Motor neuron (in vitro differentiated cells): ENCODE measurements at regions not wholly inside any gene's neighbourhood (a gene's known extent, or its start where the extent isn't known, plus 50 kb on each side); places are given as distances from the start of the nearest gene placed in this dataset.
A peak's percentile ranks its signal among the peaks of the same experiment; 100 is the strongest.

Source experiments
- ATAC-seq, 8 experiments: fragments of 200-7000 bp; cut with Tn5 transposase; replicated peaks in 6 of 8; 2 replicates each; pipeline ENCODE4 v1.8.0; 2021; ENCODE audit warnings: mild to moderate bottlenecking in 8 of 8, moderate library complexity in 8 of 8
- H3K27ac ChIP-seq, 2 donors: fragments of 250-450 bp; sonication (Bioruptor Pico); 2 replicates each; pipeline ENCODE4 v1.9.0; 2021; ENCODE audit warnings: antibody characterized with exemption in 2 of 2, mild to moderate bottlenecking in 2 of 2, moderate library complexity in 1 of 2
- H3K4me1 ChIP-seq, 2 donors: fragments of 250-450 bp; sonication (Bioruptor Pico); replicated peaks in 1 of 2; 2 replicates each; pipeline ENCODE4 v1.6.1; 2021; ENCODE audit warnings: antibody characterized with exemption in 2 of 2, mild to moderate bottlenecking in 2 of 2, moderate library complexity in 1 of 2
- H3K4me3 ChIP-seq, 5 donors: fragments of 250-450 bp; sonication (Bioruptor Pico); 2 replicates each; pipeline ENCODE4 v1.9.0; 2021; ENCODE audit warnings: antibody characterized with exemption in 5 of 5, mild to moderate bottlenecking in 5 of 5, moderate library complexity in 4 of 5
- WGBS, 10 experiments: fragments of 450-650 bp; shearing (Covaris generic); methylation state at CpG; one replicate each; pipeline ENCODE4 v1.0.0; 2022; 5-methylcytosine and 5-hydroxymethylcytosine counted together
- in situ Hi-C, 9 experiments: fragments of 400-800 bp; cut with MboI; loops; one replicate each; pipeline ENCODE4 v1.15.0; 2021; ENCODE audit warnings: low sequenced_read_pairs in 9 of 9, low pct_unique_long_range_greater_than_20kb in 2 of 9; ENCODE audit not compliant: unreplicated experiment in 9 of 9

DNA sequence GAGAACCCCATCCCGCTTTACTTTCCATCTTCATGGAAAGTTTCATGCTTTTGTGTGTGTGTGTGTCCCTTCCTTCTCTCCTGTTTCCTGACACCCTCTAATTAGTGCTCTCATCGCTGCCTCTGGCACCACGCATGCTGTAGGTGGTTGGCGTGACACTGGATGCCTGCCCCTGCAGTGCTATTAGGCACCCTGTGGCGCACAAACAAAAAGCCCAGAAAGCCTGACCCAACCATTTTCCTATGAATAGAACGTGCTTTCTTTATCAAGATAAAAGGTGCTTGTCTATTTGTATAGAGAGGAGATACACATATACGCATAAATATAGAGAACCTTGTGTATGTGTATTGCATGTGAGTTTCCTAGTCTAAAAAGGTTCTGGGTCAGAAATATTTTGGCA, 120.8 kb upstream of the CDCA7L start:
- in situ Hi-C loops = no loop called here
- 31 to 86% (median 50%) methylated on average over 1 to 7 of the region's 7 CpGs for WGBS, 10 experiments
- Histone ChIP-seq H3K27ac (no peak overlapping the region), H3K4me3 (no peak overlapping the region), H3K4me1 (no peaks in the 10 kb centered on the region)
- no peak for ATAC-seq

DNA sequence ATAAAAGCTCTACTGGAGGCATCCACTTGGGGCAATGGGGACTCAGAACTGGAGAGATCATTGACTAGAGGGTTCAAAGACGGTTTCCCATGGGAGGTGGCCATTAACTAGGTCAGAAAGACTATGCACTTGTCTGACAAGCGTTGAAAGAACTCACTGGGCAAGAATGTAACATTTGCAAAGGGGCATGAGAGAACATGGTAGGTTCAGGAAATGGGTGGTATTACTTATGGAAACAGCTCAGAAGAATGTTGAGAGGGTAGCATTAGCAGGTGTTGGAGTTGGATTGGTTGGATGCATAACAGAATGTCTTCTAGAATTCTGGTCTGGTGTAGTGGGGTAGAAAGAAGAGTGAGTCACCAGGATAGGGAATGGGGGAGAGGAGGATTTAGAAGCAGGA, 119.1 kb upstream of the CDCA7L start:
- in situ Hi-C loops = no loop called here
- WGBS, 10 experiments = 17 to 100% (median 83%) methylated on average over 1 to 2 of the region's 2 CpGs; no CpG with 5 or more reads in 1 of the 10 experiments
- no peak overlapping the region for H3K4me3 ChIP-seq
- H3K4me1 ChIP-seq = no peaks in the 10 kb centered on the region
- no peak overlapping the region for H3K27ac ChIP-seq
- ATAC-seq = no peak

DNA sequence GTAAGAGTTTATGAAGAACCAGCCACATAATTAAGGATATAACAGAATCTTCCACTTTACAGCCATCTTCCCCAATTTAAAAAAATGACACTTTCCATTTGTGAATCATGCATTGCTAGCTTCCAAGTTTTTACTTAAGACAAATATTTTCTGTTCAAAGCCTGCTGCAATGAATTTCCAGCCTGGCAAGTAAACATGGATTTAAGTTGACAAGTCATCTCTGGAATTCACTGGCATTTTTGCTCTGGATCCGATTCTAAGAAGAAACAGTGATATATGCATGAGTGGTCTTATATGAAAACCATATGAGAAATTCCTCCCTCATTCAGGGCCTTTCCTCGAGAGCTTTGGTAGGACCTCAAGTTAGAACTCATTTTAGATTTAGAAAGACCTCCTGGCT, 116.1 kb upstream of the CDCA7L start:
- Histone ChIP-seq H3K4me3 (no peak overlapping the region), H3K27ac (no peak overlapping the region), H3K4me1 (peaks cover 0 to 3% of the 10 kb centered on the region in 2 donors)
- WGBS, 10 experiments = 0 to 93% (median 61%) methylated on average over 1 to 2 of the region's 2 CpGs
- ATAC-seq = no peak
- in situ Hi-C loops = no loop called here

DNA sequence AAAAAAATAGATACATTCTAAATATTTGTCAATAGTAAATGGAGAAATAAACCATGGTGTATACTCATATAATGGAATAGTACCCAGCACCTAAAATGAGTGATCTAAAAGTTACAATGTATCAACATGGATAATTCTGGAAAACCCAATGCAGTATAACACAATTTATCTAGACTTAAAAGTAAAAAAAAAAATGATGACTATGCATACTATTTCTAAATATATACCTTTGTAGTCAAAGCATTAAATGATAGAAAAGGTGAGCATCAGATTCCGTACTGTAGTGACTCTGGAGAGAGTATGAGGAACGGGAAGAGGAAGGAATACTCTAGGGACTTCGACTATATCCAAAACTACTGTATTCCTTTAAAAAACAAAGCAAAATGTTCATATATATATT, 115.2 kb upstream of the CDCA7L start:
- H3K4me3 ChIP-seq = no peak overlapping the region
- ATAC-seq = no peak
- H3K27ac ChIP-seq = no peak overlapping the region
- 33 to 100% (median 93%) methylated on average over 1 to 3 of the region's 3 CpGs for WGBS, 10 experiments
- H3K4me1 ChIP-seq = peaks cover 0 to 4% of the 10 kb centered on the region in 2 donors
- in situ Hi-C loops = no loop called here

DNA sequence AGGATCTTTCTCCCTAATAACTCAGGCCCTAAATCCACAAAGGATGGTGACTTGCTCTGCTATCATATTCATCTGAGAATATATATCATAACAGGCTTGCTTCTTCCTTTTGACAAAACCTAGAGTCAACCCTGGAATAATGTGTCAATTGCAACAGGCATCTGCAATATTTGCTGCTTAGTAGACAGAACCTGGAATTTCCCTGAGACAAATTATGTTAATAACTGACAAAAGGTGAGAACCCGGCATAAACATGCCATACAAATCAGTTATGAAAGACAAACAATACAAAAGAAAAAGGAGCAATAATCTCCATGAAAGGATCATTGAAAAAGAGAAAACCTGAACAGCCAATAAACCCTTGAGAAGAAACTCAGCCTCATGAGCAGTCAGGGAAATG, 114.5 kb upstream of the CDCA7L start:
- no peak for ATAC-seq
- no peak overlapping the region for H3K4me3 ChIP-seq
- H3K27ac ChIP-seq = no peak overlapping the region
- peaks cover 0 to 4% of the 10 kb centered on the region in 2 donors for H3K4me1 ChIP-seq
- WGBS, 10 experiments = 33 to 93% (median 79%) methylated on average over 1 of the region's 1 CpG; no CpG with 5 or more reads in 2 of the 10 experiments
- in situ Hi-C loops = no loop called here

DNA sequence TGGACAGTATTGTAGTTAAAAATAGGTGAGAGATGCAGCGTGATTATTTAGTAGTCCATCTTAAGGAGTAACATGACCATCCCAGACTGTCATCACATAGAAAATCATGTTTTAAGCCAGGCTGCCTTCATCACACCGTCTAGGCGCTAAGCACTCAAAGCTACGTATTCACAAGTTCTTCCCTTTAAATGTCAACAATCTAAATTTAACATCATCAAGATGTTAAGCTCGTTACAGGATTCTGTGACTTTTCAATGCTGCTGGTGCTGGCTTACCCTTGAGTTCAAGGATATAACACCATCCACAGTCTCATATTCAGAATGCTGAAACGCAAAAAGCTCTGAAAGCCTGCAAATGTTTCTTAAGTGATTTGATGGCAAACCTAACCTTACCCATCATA, 109.5 kb upstream of the CDCA7L start:
- ATAC-seq = no peak
- H3K4me1 ChIP-seq = peaks cover 27% of the 10 kb centered on the region in 2 donors
- in situ Hi-C loops = no loop called here
- H3K4me3 ChIP-seq = no peak overlapping the region
- H3K27ac ChIP-seq = no peak overlapping the region
- 39 to 93% (median 77%) methylated on average over 1 to 6 of the region's 6 CpGs; no CpG with 5 or more reads in 1 of the 10 experiments for WGBS, 10 experiments

DNA sequence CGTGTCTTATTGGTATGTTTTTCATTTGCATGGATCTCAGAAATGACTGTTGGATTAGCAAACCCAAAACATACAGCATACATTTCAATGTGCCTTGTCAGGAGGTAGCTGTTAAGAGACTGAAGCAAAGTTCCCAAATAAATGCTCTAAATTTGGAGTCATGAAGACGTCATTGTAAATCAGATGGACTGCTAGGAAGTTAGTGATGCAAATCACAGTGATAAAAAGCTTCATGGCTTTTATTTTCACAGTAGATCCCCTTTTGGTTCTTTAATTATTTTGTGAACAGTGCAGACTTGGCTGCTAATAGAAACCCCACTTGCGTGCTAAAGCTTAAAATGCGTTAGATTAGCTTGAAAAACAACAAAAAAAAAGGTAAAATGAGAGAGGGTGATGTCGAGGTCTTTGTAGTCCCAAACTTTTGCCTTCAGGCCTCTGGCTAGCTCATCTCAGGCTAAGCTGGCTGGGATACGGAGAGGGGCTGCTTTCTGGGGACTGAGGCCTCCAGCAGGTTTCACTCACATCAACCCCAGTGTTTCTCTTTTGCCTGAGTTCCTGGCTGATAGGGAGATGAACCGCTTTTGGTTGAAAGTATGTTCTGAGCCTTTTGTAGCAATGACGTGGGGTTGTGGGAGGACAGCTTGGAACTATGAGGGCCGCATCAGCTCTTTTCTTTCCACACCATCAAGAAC, 107.1 kb upstream of the CDCA7L start:
- Histone ChIP-seq H3K4me1 (peaks cover 33 to 47% of the 10 kb centered on the region in 2 donors), H3K27ac (peak overlapping the region in 1 of 2 donors; percentile 3), H3K4me3 (no peak overlapping the region)
- peak in 1 of 8 experiments; percentile 33 for ATAC-seq
- in situ Hi-C loops = no loop called here
- 25 to 100% (median 62%) methylated on average over 3 to 8 of the region's 9 CpGs for WGBS, 10 experiments

DNA sequence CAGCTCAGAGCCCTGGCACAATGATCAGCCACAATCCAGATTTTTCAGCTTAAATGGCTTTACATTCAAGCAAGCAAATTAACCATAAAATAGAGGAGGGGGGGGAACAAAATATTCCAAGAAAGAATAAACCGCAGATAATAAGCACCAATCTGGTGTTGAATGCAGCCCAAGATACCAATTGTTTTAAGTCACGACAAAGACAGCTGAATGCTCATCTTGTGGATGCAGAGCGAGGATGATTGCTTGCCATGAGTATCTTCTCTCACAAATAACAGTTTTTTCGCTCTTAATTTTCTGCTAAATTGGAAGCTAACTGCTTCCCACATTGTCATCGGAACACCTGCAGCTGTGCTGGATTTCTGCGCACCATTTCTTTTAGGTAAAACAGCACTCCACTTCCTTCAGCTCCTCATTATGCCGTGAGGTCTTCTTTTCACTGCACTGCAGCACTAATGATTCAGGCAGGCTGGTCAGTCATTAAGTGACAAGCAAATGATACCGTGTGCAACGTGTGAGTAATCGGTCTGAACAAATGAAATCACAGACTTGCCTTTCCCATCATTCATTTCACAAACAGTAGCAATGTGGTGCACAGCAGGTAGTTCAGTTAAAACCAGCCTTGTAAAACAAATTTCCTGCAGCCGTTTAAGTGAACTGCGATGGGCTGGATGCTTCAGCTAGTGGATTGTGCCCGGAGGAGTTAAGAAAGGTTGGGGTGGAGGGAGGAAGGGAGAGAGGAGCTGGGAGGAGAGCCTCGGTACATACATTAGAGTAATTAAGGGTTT, 106.4 kb upstream of the CDCA7L start:
- Histone ChIP-seq H3K27ac (peak overlapping the region; percentile 3 to 6), H3K4me1 (peaks cover 33 to 47% of the 10 kb centered on the region in 2 donors), H3K4me3 (no peak overlapping the region)
- in situ Hi-C loops = no loop called here
- 23 to 63% (median 36%) methylated on average over 4 to 14 of the region's 14 CpGs; no CpG with 5 or more reads in 1 of the 10 experiments for WGBS, 10 experiments
- ATAC-seq = peak; percentile 28 to 80 (median 66)

DNA sequence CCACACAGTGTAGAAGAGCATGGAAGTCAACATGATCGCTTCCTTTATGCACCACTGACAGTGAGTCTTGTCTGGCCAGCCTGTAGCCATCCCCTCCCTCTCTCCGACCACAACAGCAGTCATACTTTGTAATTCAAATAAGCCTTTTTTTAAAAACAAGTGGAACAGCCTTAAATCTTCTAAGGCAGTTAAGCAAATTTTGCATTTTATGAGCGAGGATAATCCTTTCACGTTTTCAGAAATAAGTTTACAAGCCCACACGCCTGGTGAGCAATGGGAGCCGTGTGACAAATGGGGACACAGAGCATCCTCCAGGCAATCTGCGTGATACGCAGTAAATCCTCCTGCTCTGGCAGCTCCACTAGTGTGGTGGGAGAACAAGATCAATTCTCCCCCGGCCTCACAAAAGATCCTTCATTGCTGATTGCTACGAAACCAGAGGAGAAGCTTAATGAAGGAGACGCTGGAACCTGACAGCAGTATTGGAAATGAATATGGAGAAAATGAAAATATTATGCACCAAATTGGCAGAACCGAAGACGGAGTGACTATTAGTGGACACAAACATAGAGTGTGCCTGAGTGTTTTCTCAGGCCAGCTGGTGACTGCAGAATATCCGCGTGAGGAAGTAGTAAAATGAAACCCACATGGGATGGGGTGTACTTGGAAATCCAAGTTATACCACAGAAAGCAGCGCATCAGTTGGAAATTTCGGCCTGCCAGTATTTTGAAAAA, 104.2 kb upstream of the CDCA7L start:
- Histone ChIP-seq H3K4me3 (peak overlapping the region in 2 of 5 donors; percentile 2 to 13), H3K4me1 (peaks cover 29 to 47% of the 10 kb centered on the region in 2 donors), H3K27ac (peak overlapping the region in 1 of 2 donors; percentile 10)
- 11 to 79% (median 37%) methylated on average over 6 to 15 of the region's 17 CpGs for WGBS, 10 experiments
- in situ Hi-C loops = no loop called here
- ATAC-seq = peak; percentile 62 to 94 (median 87)

DNA sequence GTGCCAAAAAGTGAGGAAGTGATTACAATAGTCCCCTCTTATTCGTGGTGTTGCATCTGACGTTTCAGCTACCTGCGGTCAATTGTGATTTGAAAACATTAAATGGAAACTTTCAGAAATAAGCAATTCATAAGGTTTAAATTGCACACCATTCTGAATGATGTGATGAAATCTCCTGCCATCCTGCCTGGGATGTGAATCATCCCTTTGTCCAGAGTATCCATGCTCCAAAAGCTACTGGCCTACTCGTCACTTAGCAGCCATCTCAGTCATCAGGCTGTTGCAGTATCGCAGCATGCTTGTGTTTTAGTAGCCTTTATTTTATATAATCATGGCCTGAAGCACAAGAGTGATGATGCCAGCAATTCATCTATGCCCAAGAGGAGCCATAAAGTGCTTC, 97.7 kb upstream of the CDCA7L start:
- no peak for ATAC-seq
- Histone ChIP-seq H3K27ac (no peak overlapping the region), H3K4me3 (no peak overlapping the region), H3K4me1 (peaks cover 0 to 7% of the 10 kb centered on the region in 2 donors)
- 29 to 94% (median 78%) methylated on average over 2 to 5 of the region's 5 CpGs; no CpG with 5 or more reads in 2 of the 10 experiments for WGBS, 10 experiments
- in situ Hi-C loops = no loop called here

DNA sequence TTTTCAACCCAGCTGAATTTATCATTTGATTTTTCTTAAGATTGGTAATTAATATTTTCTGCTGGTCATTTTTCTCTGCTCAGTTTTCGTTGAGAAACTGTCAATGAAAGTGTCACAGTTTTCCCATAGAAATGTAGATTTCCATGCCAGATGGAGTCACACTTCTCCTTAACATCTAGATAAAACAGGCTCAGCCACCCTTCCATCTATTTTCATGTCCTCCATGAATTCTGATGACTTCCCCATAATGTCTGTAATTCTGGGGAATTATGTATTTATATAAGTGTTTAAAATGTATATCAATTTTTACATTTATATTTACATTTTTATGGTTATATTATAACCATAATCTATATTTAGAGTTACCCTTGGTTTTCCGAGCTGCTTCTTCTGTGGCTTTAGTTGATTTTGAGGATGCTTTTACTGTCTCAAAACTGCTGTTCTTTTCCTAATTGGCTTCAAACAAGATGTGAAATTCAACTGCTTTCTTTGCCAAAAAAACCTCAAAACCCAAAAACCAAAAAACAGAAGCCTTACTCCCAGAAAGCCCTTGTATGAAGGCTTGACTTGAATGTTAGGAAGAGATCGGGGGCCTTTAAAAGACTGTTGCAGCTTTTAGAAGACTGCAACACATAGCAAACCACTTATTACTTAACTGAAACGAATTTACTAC, 95.4 kb upstream of the CDCA7L start:
- H3K27ac ChIP-seq = no peak overlapping the region
- ATAC-seq = peak in 1 of 8 experiments; percentile 54
- H3K4me3 ChIP-seq = no peak overlapping the region
- 14 to 88% (median 52%) methylated on average over 2 to 4 of the region's 4 CpGs; no CpG with 5 or more reads in 2 of the 10 experiments for WGBS, 10 experiments
- in situ Hi-C loops = no loop called here
- H3K4me1 ChIP-seq = peaks cover 0 to 6% of the 10 kb centered on the region in 2 donors

DNA sequence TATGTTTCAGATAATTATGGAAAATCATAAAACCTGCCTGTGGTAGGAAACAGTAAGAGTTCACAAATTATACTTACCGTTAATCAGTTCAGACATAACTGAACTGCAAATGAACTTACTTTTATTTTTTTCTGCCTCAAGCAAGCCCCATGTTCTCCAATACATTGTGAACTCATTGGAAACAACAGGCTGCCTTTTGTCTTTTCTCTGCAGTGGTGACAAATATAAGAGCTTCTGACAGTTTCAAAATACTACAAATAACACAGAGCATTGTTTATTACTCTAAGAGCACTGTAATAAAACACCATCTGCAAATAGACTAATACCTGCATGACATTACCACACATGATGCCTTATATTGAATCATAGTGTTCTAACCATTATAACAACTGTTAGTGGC, 94.0 kb upstream of the CDCA7L start:
- peak in 5 of 8 experiments; percentile 14 to 82 (median 29) for ATAC-seq
- Histone ChIP-seq H3K4me1 (peaks cover 0 to 6% of the 10 kb centered on the region in 2 donors), H3K4me3 (no peak overlapping the region), H3K27ac (no peak overlapping the region)
- in situ Hi-C loops = no loop called here
- 0 to 100% (median 88%) methylated on average over 1 of the region's 1 CpG for WGBS, 10 experiments
